Activated B cell treated with CpG ODN at 0.5 μM for 24 hours (primary cell): ENCODE measurements at regions not wholly inside any gene's neighbourhood (a gene's known extent, or its start where the extent isn't known, plus 50 kb on each side); places are given as distances from the start of the nearest gene placed in this dataset.

Experiments used
- ATAC-seq: fragments of 200-7000 bp; cut with Tn5 transposase; one replicate; pipeline ENCODE4 v1.10.0; 2021; ENCODE audit warnings: low read depth, mild to moderate bottlenecking, moderate library complexity
- CTCF ChIA-PET: fragments of 350-600 bp; sonication (Branson Sonifier 250); formaldehyde crosslinking; loops from one replicate; lab custom pipeline; 2021; ENCODE audit warnings: antibody characterized with exemption; lab: Charles Lee
- POLR2A ChIA-PET: fragments of 350-600 bp; sonication (Branson Sonifier 250); formaldehyde crosslinking; loops from one replicate; lab custom pipeline; 2021; ENCODE audit warnings: antibody characterized with exemption; lab: Charles Lee
- DNase-seq: peaks from one replicate; pipeline ENCODE4 v3.0.0; 2022
- H3K27ac Mint-ChIP-seq: one replicate; pipeline ENCODE4 v1.8.0; 2020; ENCODE audit warnings: mixed read lengths
- H3K27me3 Mint-ChIP-seq: one replicate; pipeline ENCODE4 v1.8.0; 2021; ENCODE audit warnings: mixed read lengths
- H3K36me3 Mint-ChIP-seq: one replicate; pipeline ENCODE4 v1.8.0; 2021; ENCODE audit warnings: low read depth, mixed read lengths
- H3K4me1 Mint-ChIP-seq: one replicate; pipeline ENCODE4 v1.8.0; 2021; ENCODE audit warnings: mixed read lengths
- H3K4me3 Mint-ChIP-seq: one replicate; pipeline ENCODE4 v1.8.0; 2020; ENCODE audit warnings: mild to moderate bottlenecking, mixed read lengths
- H3K9me3 Mint-ChIP-seq: one replicate; pipeline ENCODE4 v1.8.0; 2020; ENCODE audit warnings: mixed read lengths
- CTCF ChIP-seq: fragments of 200-600 bp; IDR thresholded peaks from one replicate; pipeline ENCODE4 v1.8.0; 2022; ENCODE audit warnings: antibody characterized with exemption, mild to moderate bottlenecking
- intact Hi-C: fragments of 100-400 bp; cut with micrococcal nuclease; formaldehyde crosslinking; loops from one replicate; pipeline ENCODE4 v1.15.1; 2024

GRCh38 chr9:87805259-87805658 is 77.4 kb upstream of the SPATA31E1 start:
- no peaks in the 10 kb centered on the region for H3K27me3 Mint-ChIP-seq
- intact Hi-C loops: no loop called here
- POLR2A ChIA-PET: no interaction called here

GRCh38 chr9:87810008-87810407 is 72.7 kb upstream of the SPATA31E1 start:
- no peak overlapping the region for H3K4me3 Mint-ChIP-seq
- ChIA-PET POLR2A (no interaction called here), CTCF (no interaction called here)
- H3K36me3 Mint-ChIP-seq: no peaks in the 10 kb centered on the region
- no peak for ATAC-seq
- TF ChIP-seq CTCF: no peak
- DNase-seq: no peak
- intact Hi-C loops: no loop called here
- no peak overlapping the region for H3K27ac Mint-ChIP-seq
- no peaks in the 10 kb centered on the region for H3K4me1 Mint-ChIP-seq
- H3K9me3 Mint-ChIP-seq: no peaks in the 10 kb centered on the region
- peaks cover 3% of the 10 kb centered on the region for H3K27me3 Mint-ChIP-seq

More at GRCh38 chr9:87805259-87805658, 77.4 kb upstream of the SPATA31E1 start:
- Mint-ChIP-seq H3K27ac (no peak overlapping the region), H3K4me3 (no peak overlapping the region), H3K4me1 (no peaks in the 10 kb centered on the region), H3K36me3 (no peaks in the 10 kb centered on the region), H3K9me3 (no peaks in the 10 kb centered on the region)
- DNase-seq (no peak), ATAC-seq (no peak)
- CTCF ChIA-PET: no interaction called here
- no peak for TF ChIP-seq CTCF

- H3K27ac Mint-ChIP-seq: no peak overlapping the region
- no peak for TF ChIP-seq CTCF
- no peak for ATAC-seq
- H3K9me3 Mint-ChIP-seq: no peaks in the 10 kb centered on the region
- ChIA-PET POLR2A (no interaction called here), CTCF (no interaction called here)
- no peaks in the 10 kb centered on the region for H3K36me3 Mint-ChIP-seq
- peaks cover 3% of the 10 kb centered on the region for H3K27me3 Mint-ChIP-seq
- intact Hi-C loops: no loop called here
- H3K4me3 Mint-ChIP-seq: no peak overlapping the region
- no peak for DNase-seq
- no peaks in the 10 kb centered on the region for H3K4me1 Mint-ChIP-seq
Observed at GRCh38 chr9:87810679-87811178, 71.9 kb upstream of the SPATA31E1 start.

- POLR2A ChIA-PET: no interaction called here
- CTCF ChIA-PET: no interaction called here
Observed at GRCh38 chr9:87812375-87813118, 70.1 kb upstream of the SPATA31E1 start.

GRCh38 chr9:87813119-87813463 is 69.6 kb upstream of the SPATA31E1 start:
- DNase-seq: no peak
- no peaks in the 10 kb centered on the region for H3K36me3 Mint-ChIP-seq
- no peak for ATAC-seq
- H3K27ac Mint-ChIP-seq: no peak overlapping the region
- CTCF ChIA-PET: no interaction called here
- TF ChIP-seq CTCF: no peak
- H3K4me1 Mint-ChIP-seq: no peaks in the 10 kb centered on the region
- intact Hi-C loops: no loop called here
- no peaks in the 10 kb centered on the region for H3K9me3 Mint-ChIP-seq
- POLR2A ChIA-PET: no interaction called here
- H3K27me3 Mint-ChIP-seq: peaks cover 5% of the 10 kb centered on the region
- H3K4me3 Mint-ChIP-seq: no peak overlapping the region

More at GRCh38 chr9:87812375-87813118, 70.1 kb upstream of the SPATA31E1 start:
- Mint-ChIP-seq H3K9me3 (no peaks in the 10 kb centered on the region), H3K4me3 (no peak overlapping the region), H3K27me3 (peaks cover 5% of the 10 kb centered on the region), H3K36me3 (no peaks in the 10 kb centered on the region), H3K27ac (no peak overlapping the region), H3K4me1 (no peaks in the 10 kb centered on the region)
- no peak for ATAC-seq
- TF ChIP-seq CTCF: no peak
- intact Hi-C loops: no loop called here
- DNase-seq: no peak
